ENCODE measurements at regions not wholly inside any gene's neighbourhood (a gene's known extent, or its start where the extent isn't known, plus 50 kb on each side); places are given as distances from the start of the nearest gene placed in this dataset.

GRCh38 chr10:120076996-120077706, 184.6 kb downstream of the SEC23IP start:
- Histone ChIP-seq H2BK12ac (ENCODE audit: insufficient read length, low read depth, low read length) (no peak overlapping the region), H3K23ac (ENCODE audit: insufficient read length, low read depth, low read length) (no peak overlapping the region), H3K27me3 (ENCODE audit: insufficient read depth, low read length) (no peaks in the 10 kb centered on the region), H3K27ac (ENCODE audit: insufficient read length, low read depth, low read length) (no peak overlapping the region), H2AFZ (ENCODE audit: low read length) (no peak overlapping the region), H3K14ac (ENCODE audit: insufficient read depth, low read length) (no peak overlapping the region), H2BK5ac (ENCODE audit: insufficient read length, low read length) (no peak overlapping the region), H3K79me2 (ENCODE audit: insufficient read depth, low read length) (no peaks in the 10 kb centered on the region), H2BK20ac (ENCODE audit: low read depth, low read length, poor library complexity, severe bottlenecking) (no peak overlapping the region), H3K79me1 (ENCODE audit: insufficient read depth, low read depth, low read length, poor library complexity, severe bottlenecking) (no peaks in the 10 kb centered on the region), H2AK5ac (ENCODE audit: insufficient read length, low read length) (no peak overlapping the region), H3T11ph (ENCODE audit: low read length) (no peak overlapping the region), H3K18ac (ENCODE audit: insufficient read length, low read depth, low read length) (no peak overlapping the region), H2BK120ac (ENCODE audit: low read depth, low read length, poor library complexity, severe bottlenecking) (no peak overlapping the region), H3K4me2 (ENCODE audit: insufficient read depth, insufficient read length, low read length) (peak overlapping the region; percentile 13), H4K91ac (ENCODE audit: insufficient read length, low read depth, low read length) (no peak overlapping the region), H3K9ac (ENCODE audit: extremely low read depth, insufficient read length, low read length) (no peak overlapping the region), H3K9me3 (ENCODE audit: control insufficient read depth, low read depth, low read length) (peaks cover 6% of the 10 kb centered on the region), H3K4me1 (ENCODE audit: insufficient read depth, low read length) (no peaks in the 10 kb centered on the region), H3K4ac (ENCODE audit: low read depth, low read length) (no peak overlapping the region), H3K56ac (ENCODE audit: insufficient read length, low read depth, low read length) (no peak overlapping the region), H4K5ac (ENCODE audit: insufficient read length, low read depth, low read length) (no peak overlapping the region), H2BK15ac (ENCODE audit: low read depth, low read length) (no peak overlapping the region), H4K20me1 (ENCODE audit: control insufficient read depth, insufficient read depth, insufficient read length) (no peaks in the 10 kb centered on the region), H4K8ac (replicated peaks; ENCODE audit: insufficient read length, low read depth, low read length) (no peak overlapping the region), H3K23me2 (ENCODE audit: insufficient read length, low read depth, low read length, poor library complexity, severe bottlenecking) (no peaks in the 10 kb centered on the region)
- Mint-ChIP-seq H3K9me3 (peaks cover 13 to 16% of the 10 kb centered on the region in 2 experiments; a peak in 4 of 5 replicates), H3K36me3 (ENCODE audit: insufficient read depth in 1 of 3, low read depth in 3 of 3) (peaks cover 5 to 12% (median 11%) of the 10 kb centered on the region in 3 experiments; a peak in 6 of 7 replicates), H3K27ac (peak overlapping the region in 1 of 3 experiments; percentile 91; a peak in 2 of 7 replicates), H3K4me3 (peak overlapping the region; percentile 36 to 59; a peak in 3 of 5 replicates), H3K4me1 (peaks cover 19 to 27% of the 10 kb centered on the region in 2 experiments), H3K27me3 (ENCODE audit: low read depth) (peaks cover 9% of the 10 kb centered on the region)
- no CpG with 5 or more reads among the region's 11 CpGs for WGBS (ENCODE audit: extremely low coverage, insufficient read length, low lambda C conversion rate)
- DNase-seq: peak; percentile 30
- TF ChIP-seq CTCF (conservative IDR thresholded peaks at IDR 0.05): no peak

All from H9 (cell line).